ENCODE measurements at regions not wholly inside any gene's neighbourhood (a gene's known extent, or its start where the extent isn't known, plus 50 kb on each side); places are given as distances from the start of the nearest gene placed in this dataset.
"Not testable (repeated sequence)": the region's sequence is repeated elsewhere in the genome, so short reads cannot be mapped to it uniquely, and the experiment has no call there.

GRCh38 chr12:33678221-33678964, 238.8 kb upstream of the SYT10 start:
- DNase-seq (ENCODE audit: low spot score), result no peak

GRCh38 chr12:33690562-33690961, 250.9 kb upstream of the SYT10 start:
- DNase-seq (ENCODE audit: low spot score), result no peak

GRCh38 chr12:33703221-33703620, 263.6 kb upstream of the SYT10 start:
- DNase-seq (ENCODE audit: low spot score), result no peak

DNA sequence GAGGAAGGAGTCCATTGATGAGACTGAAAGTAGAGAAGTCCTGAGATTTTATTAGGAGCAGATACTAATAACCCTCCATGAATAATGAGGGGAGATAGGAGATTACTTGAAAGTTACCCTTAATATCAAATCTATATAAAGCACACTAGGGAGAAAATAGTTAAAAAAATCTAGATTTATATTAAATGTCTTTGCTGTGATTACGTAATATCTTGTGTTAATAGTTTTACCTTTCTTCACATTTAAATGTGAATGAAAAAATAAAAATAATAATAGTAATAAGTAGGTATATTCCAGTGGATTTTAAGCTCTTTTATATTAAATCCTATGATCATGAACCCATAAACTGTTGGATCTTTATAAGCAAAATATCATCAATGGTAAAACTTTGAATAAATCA, 267.3 kb upstream of the SYT10 start:
- DNase-seq (ENCODE audit: low spot score), result no peak

DNA sequence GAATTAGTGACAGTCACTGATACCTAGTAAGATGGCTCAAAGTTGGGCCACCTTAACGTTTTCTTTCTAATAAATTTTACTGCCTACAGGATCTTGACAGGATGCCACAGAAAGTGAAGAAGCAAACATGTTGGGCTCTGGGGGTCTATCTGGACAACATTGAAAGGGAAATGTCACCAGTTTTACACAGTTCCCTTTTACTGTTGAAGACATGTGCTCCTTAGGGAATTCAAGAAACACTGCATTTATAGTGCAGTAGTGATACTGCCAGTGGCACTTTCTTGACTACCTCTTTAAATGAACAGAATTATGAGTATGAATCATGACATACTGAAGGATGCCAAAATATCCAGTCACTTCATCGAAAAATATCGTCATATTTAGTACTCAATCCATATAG, 269.3 kb upstream of the SYT10 start:
- DNase-seq (ENCODE audit: low spot score), result no peak

DNA sequence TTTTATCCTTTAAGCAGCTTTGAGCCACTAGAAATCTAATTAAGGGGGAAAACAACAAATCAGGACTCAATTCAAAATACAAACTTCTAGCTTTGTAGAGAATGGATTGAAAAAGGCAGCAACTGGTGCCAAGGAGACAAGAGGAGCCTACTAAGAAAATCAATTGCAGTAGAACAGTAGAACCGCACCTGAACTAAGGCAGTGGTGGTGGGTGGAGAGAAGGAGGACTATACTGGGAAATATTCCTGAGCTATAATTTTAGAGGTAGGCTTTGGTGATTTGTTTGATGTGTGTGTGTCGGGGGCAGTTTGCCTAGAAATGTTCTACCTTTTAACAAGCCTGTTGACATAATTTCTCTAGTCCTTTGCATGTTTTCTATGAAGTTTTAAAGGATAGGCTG, 270.9 kb upstream of the SYT10 start:
- DNase-seq (ENCODE audit: low spot score), result no peak

- DNase-seq (ENCODE audit: low spot score), result no peak
Observed at GRCh38 chr12:33718631-33719030, 279.0 kb upstream of the SYT10 start.

- no peak for DNase-seq (ENCODE audit: low spot score)
Observed at GRCh38 chr12:33721561-33721960, 281.9 kb upstream of the SYT10 start.

DNA sequence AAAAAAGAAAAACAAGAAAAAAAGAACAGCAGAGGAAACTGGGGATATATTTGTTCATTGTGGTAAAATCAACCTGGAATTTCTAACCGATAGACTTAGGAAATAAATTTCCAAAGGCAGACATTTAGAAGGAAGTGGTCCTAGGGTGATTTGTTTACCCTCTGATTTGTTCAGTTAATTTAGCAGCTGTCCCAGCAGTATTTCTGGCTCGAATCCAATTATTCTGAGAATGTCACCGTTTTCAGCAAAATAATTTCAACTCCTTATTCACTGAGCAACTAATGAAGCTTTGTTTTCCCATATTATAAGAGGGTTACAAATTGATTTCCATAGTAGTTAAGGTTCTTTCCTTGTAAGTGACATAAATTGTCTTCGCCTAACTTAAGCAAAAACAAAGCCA, 285.2 kb upstream of the SYT10 start:
- no peak for DNase-seq (ENCODE audit: low spot score)

GRCh38 chr12:33734871-33735270, 287.4 kb upstream of the ALG10 start:
- no peak for DNase-seq (ENCODE audit: low spot score)

DNA sequence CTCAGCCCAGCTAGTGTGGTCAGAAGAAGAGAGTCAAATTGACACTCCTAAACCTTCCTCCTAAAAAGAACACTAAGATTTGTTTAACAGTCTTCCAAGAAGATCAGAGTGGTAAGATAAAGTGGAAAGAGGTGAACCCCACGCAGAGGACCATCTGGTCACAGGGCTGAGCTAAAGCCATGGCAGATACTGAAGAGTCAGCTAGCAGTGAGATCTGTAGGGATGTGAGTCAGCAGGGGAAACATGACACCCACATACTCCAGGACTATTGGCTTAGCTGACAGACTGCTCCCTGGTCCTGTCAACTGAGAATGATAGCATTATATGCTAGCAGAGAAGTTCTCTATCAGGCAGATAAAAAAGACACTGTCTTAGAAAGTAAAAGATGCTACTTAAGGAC, 269.4 kb upstream of the ALG10 start:
- peak; percentile 39 for DNase-seq (ENCODE audit: low spot score)

DNA sequence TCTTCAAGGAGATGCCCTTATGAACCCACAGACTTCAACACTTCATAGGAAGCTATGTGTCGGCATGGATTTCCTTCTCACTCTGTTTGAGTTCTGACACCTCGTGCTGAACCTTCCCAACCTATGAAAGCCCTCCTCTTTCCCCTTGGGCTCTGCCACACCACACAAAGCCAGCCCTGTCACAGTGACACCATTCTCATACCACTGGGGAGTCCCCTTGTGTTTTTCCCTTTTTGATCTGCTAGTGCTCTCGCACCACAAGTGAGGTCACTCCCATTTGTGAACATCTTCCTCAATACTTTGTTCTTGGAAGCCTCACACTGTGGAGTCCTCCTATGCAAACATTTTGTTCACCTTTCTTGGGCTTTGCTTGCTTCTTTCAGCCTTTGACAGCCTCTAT, 264.6 kb upstream of the ALG10 start:
- no peak for DNase-seq (ENCODE audit: low spot score)

GRCh38 chr12:33759279-33759678, 263.0 kb upstream of the ALG10 start:
- DNase-seq (ENCODE audit: low spot score), result no peak

DNA sequence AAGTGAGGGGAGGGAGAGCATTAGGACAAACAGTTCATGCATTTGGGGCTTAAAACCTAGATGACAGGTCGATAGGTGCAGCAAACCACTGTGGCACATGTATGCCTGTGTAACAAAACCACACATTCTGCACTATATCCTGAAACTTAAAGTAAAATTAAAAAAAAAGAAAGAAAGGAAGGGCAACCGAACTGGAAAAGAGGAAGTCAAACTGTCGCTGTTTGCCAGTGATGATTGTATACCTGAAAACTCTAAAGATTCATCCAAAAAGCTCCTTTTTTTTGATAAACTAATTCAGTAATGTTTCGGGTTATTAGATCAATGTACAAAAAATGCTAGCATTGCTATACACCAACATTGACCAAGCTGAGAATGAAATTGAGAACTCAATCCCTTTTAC, 259.0 kb upstream of the ALG10 start:
- DNase-seq (ENCODE audit: low spot score), result no peak

GRCh38 chr12:33770652-33771051, 251.6 kb upstream of the ALG10 start:
- no peak for DNase-seq (ENCODE audit: low spot score)

GRCh38 chr12:33771889-33772288, 250.4 kb upstream of the ALG10 start:
- DNase-seq (ENCODE audit: low spot score), result no peak

GRCh38 chr12:33773091-33773490, 249.2 kb upstream of the ALG10 start:
- DNase-seq (ENCODE audit: low spot score), result not testable (repeated sequence)

GRCh38 chr12:33786532-33786931, 235.8 kb upstream of the ALG10 start:
- no peak for DNase-seq (ENCODE audit: low spot score)

DNA sequence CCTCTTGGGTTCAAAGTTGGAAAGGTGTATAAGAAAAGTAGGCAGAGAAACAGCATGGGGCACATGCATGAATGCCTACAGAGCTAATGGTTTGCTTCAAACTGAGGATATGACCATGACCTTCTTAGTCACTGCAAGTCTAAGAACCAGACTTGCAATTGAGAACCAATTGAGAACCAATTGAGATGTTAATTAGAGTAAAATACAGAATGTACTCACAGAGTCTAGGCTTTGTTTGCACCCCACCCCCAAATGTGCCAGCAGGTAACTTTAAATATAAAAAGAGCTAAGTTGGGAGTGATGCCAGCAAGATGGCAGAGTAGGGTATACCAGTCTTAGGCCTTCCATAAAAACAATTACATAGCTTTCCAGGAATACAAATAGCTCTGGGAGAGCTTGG, 227.3 kb upstream of the ALG10 start:
- DNase-seq (ENCODE audit: low spot score), result no peak

DNA sequence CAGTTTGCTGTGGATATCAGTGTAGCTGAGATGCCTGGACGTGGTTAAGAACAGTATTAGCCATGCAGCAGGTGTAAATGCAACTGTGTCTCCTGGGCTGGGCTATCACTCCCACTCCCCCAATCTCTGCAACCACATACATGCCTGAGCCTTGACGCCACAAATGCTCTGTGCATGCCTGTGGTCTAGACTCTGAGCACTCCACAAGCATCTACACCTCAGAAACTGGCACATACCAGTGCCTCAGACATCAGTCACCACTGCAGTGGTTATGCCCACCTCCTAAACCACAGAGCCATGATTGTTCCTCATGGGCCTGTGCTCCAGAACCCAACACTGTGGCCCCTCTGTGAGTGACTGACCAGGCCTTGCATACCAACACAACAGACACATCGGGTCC, 226.8 kb upstream of the ALG10 start:
- no peak for DNase-seq (ENCODE audit: low spot score)

- DNase-seq (ENCODE audit: low spot score), result no peak
Observed at GRCh38 chr12:33813536-33813935, 208.8 kb upstream of the ALG10 start.

DNA sequence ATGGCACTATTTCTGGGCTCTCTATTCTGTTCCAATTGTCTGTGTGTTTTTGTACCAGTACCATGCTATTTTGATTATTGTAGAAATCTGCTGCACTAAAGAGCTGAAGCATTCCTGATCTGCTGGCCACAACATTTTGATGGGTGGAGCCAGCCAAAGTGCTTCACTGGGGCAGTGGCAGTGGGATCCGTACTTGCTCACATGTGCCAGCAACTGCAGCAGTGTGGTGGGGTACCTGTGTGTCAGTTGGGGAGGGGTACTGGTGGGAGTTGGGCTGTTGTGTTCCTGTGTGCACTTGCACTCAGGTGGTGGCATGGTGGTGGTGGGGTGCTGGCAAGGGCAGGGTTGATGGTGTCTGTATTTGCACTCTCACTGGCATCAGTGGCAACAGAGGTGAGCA, 204.6 kb upstream of the ALG10 start:
- DNase-seq (ENCODE audit: low spot score), result no peak

GRCh38 chr12:33818313-33818712, 204.0 kb upstream of the ALG10 start:
- no peak for DNase-seq (ENCODE audit: low spot score)

DNA sequence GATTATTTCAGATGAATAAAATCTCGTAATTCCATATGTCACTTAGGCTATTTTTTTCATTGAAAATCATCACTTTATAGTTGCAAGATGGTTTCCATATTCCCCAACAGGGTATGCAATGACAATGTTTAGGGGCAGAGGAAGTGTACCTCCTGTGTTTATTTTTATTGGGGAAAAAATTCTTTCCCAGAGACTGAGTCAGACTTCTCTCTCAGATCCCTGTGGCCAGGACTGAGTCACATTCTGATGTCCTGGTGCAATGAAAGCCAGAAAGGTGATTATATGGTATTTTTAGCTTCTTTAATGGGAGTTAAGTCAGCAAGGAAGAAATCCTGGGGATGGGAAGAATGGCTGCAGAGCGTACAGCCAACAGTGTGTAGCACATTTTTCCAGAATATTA, 196.9 kb upstream of the ALG10 start:
- peak; percentile 7 for DNase-seq (ENCODE audit: low spot score)
